AG09319 (cell line): ENCODE measurements at regions not wholly inside any gene's neighbourhood (a gene's known extent, or its start where the extent isn't known, plus 50 kb on each side); places are given as distances from the start of the nearest gene placed in this dataset.

Experiments
- DNase-seq: peaks from one replicate; pipeline ENCODE4 v3.0.0-alpha.2; 2010; ENCODE audit warnings: low read depth; ENCODE audit errors: extremely low read depth
- CTCF ChIP-seq: IDR thresholded peaks from 2 replicates; pipeline ENCODE4 v1.5.1; 2011; ENCODE audit warnings: low read depth, mild to moderate bottlenecking, inconsistent platforms, low read length, moderate library complexity

GRCh38 chr2:46846536-46846935, 69.1 kb downstream of the MCFD2 start:
- no peak for TF ChIP-seq CTCF
- DNase-seq: no peak

- no peak for TF ChIP-seq CTCF
- no peak for DNase-seq
Measured at GRCh38 chr2:46845542-46846486, 69.8 kb downstream of the MCFD2 start.

GRCh38 chr2:46844443-46844842, 71.2 kb downstream of the MCFD2 start:
- no peak for DNase-seq
- TF ChIP-seq CTCF: no peak

- no peak for DNase-seq
- no peak for TF ChIP-seq CTCF
Measured at GRCh38 chr2:46844034-46844433, 71.6 kb downstream of the MCFD2 start.

GRCh38 chr2:46843316-46843715, 72.3 kb downstream of the MCFD2 start:
- TF ChIP-seq CTCF: no peak
- no peak for DNase-seq

- TF ChIP-seq CTCF: no peak
- no peak for DNase-seq
Measured at GRCh38 chr2:46842876-46843275, 72.7 kb downstream of the MCFD2 start.

- no peak for TF ChIP-seq CTCF
- DNase-seq: no peak
Measured at GRCh38 chr2:46841621-46842020, 74.0 kb downstream of the MCFD2 start.
